Transverse colon (tissue), 4 donors: ENCODE measurements at regions not wholly inside any gene's neighbourhood (a gene's known extent, or its start where the extent isn't known, plus 50 kb on each side); places are given as distances from the start of the nearest gene placed in this dataset.

Experiments used
- DNase-seq: peaks from one replicate; pipeline ENCODE4 v3.0.0-alpha.2; 2019
- H3K27ac ChIP-seq, 4 donors: fragments of 200-600 bp; sonication (generic); 2 replicates each; pipeline ENCODE4 v1.5.1; 2016 to 2018; ENCODE audit warnings: inconsistent platforms in 4 of 4
- H3K27me3 ChIP-seq: fragments of 200-600 bp; sonication (generic); 2 replicates; pipeline ENCODE4 v1.5.1; 2017; ENCODE audit warnings: inconsistent platforms
- H3K36me3 ChIP-seq, 4 donors: fragments of 200-600 bp; sonication (generic); 2 replicates each; pipeline ENCODE4 v1.5.1; 2017 to 2019; ENCODE audit warnings: inconsistent platforms in 4 of 4
- H3K4me1 ChIP-seq, 4 donors: fragments of 200-600 bp; sonication (generic); 2 replicates each; pipeline ENCODE4 v1.5.1; 2017 to 2020; ENCODE audit warnings: inconsistent platforms in 4 of 4
- H3K4me3 ChIP-seq, 4 donors: fragments of 200-600 bp; sonication (generic); 1 replicate in 1 of 4; 2 replicates in 3 of 4; pipeline versions ENCODE4 v1.5.1 to v1.6.1; 2017 to 2019; ENCODE audit warnings: inconsistent platforms in 4 of 4
- H3K9me3 ChIP-seq, 2 donors: fragments of 200-600 bp; sonication (generic); 2 replicates each; pipeline ENCODE4 v1.5.1; 2017 to 2019; ENCODE audit warnings: inconsistent platforms in 2 of 2
- CTCF ChIP-seq, 5 experiments: fragments of 200-600 bp in 3 of 5; fragments of 450-650 bp in 2 of 5; sonication (generic) in 3 of 5; IDR thresholded peaks; 1 replicate in 2 of 5; 2 replicates in 3 of 5; pipeline ENCODE4 v1.5.1; 2016 to 2017; ENCODE audit warnings: antibody characterized with exemption in 5 of 5, inconsistent platforms in 3 of 5, mild to moderate bottlenecking in 2 of 5, moderate library complexity in 1 of 5
- EP300 ChIP-seq: sonication (generic); formaldehyde crosslinking; IDR thresholded peaks from one replicate; pipeline ENCODE4 v1.6.1; 2017; ENCODE audit warnings: antibody characterized with exemption, low read depth
- POLR2A ChIP-seq: fragments of 450-650 bp; IDR thresholded peaks from one replicate; pipeline ENCODE4 v1.6.1; 2016; ENCODE audit warnings: antibody characterized with exemption, mild to moderate bottlenecking, moderate library complexity
- POLR2AphosphoS5 ChIP-seq, 3 donors: sonication (generic); formaldehyde crosslinking; IDR thresholded peaks; one replicate each; pipeline ENCODE4 v1.6.1; 2016; ENCODE audit warnings: antibody characterized with exemption in 3 of 3
- WGBS, 2 donors: methylation state at CpG; one replicate each; pipeline ENCODE4 v1.1.5; 2018; ENCODE audit warnings: low coverage in 1 of 2; 5-methylcytosine and 5-hydroxymethylcytosine counted together
- in situ Hi-C, 4 donors: fragments of 200-750 bp; cut with MboI; loops; one replicate each; pipeline versions ENCODE4 v1.15.0 to v1.15.1; 2017; ENCODE audit warnings: low sequenced_read_pairs in 3 of 4, low pct_ligation_motif_present in 1 of 4, low pct_unique_long_range_greater_than_20kb in 1 of 4
- intact Hi-C: fragments of 100-400 bp; cut with DNase I; formaldehyde crosslinking; loops from one replicate; pipeline ENCODE4 v1.15.1; 2023; ENCODE audit warnings: low total_unique reads

- no peak for TF ChIP-seq CTCF (IDR thresholded peaks at IDR 0.05)
- no peak for TF ChIP-seq POLR2AphosphoS5 (IDR thresholded peaks at IDR 0.05)
- TF ChIP-seq EP300, result no peak
- no peak for TF ChIP-seq POLR2A
- intact Hi-C loops, result no loop called here
- DNase-seq, result no peak
- 75 to 91% methylated on average over 4 to 11 of the region's 11 CpGs for WGBS, 2 donors
- Histone ChIP-seq H3K27ac (no peak overlapping the region), H3K9me3 (no peaks in the 10 kb centered on the region), H3K27me3 (no peaks in the 10 kb centered on the region), H3K4me1 (peaks cover 0 to 19% (median 13%) of the 10 kb centered on the region in 4 donors), H3K4me3 (no peak overlapping the region), H3K36me3 (no peaks in the 10 kb centered on the region)
- in situ Hi-C loops, result no loop called here
These were observed 57.1 kb upstream of the TCF20 start for GRCh38 chr22:42327462-42328129.

- Histone ChIP-seq H3K4me1 (peaks cover 7 to 27% (median 18%) of the 10 kb centered on the region in 4 donors), H3K4me3 (no peak overlapping the region), H3K27ac (no peak overlapping the region), H3K36me3 (no peaks in the 10 kb centered on the region), H3K9me3 (no peaks in the 10 kb centered on the region), H3K27me3 (no peaks in the 10 kb centered on the region)
- in situ Hi-C loops (no loop called here), intact Hi-C loops (no loop called here)
- 70% methylated on average over 13 of the region's 13 CpGs; no CpG with 5 or more reads in 1 of the 2 donors for WGBS, 2 donors
- TF ChIP-seq POLR2A (no peak), CTCF (IDR thresholded peaks at IDR 0.05) (no peak), EP300 (no peak), POLR2AphosphoS5 (IDR thresholded peaks at IDR 0.05) (no peak)
- no peak for DNase-seq
These were observed 56.3 kb upstream of the TCF20 start for GRCh38 chr22:42326801-42327200.

- intact Hi-C loops, result no loop called here
- in situ Hi-C loops, result no loop called here
These were observed 55.8 kb upstream of the TCF20 start for GRCh38 chr22:42326301-42326700.

More at GRCh38 chr22:42326301-42326700, 55.8 kb upstream of the TCF20 start:
- H3K9me3 ChIP-seq, result no peaks in the 10 kb centered on the region
- WGBS, 2 donors, result 87% methylated on average over 8 of the region's 8 CpGs; no CpG with 5 or more reads in 1 of the 2 donors
- no peaks in the 10 kb centered on the region for H3K27me3 ChIP-seq
- no peak overlapping the region for H3K4me3 ChIP-seq
- TF ChIP-seq EP300, result no peak
- TF ChIP-seq POLR2A, result no peak
- no peak for TF ChIP-seq CTCF (IDR thresholded peaks at IDR 0.05)
- no peak for TF ChIP-seq POLR2AphosphoS5 (IDR thresholded peaks at IDR 0.05)
- H3K36me3 ChIP-seq, result no peaks in the 10 kb centered on the region
- H3K27ac ChIP-seq, result no peak overlapping the region
- peaks cover 8 to 29% (median 21%) of the 10 kb centered on the region in 4 donors for H3K4me1 ChIP-seq
- no peak for DNase-seq
